ENCODE measurements at regions not wholly inside any gene's neighbourhood (a gene's known extent, or its start where the extent isn't known, plus 50 kb on each side); places are given as distances from the start of the nearest gene placed in this dataset.

GRCh38 chr3:89612027-89612426 lies 504.6 kb downstream of the EPHA3 start:
- TF ChIP-seq CEBPB (IDR thresholded peaks at IDR 0.05; ENCODE audit: borderline replicate concordance, low read depth, low read length) (no peak), EZH2 (conservative IDR thresholded peaks at IDR 0.05; ENCODE audit: low read depth, low read length) (no peak), CTCF (CRISPR knock-in tag; IDR thresholded peaks at IDR 0.05) (no peak), ARNTL (CRISPR knock-in tag; IDR thresholded peaks at IDR 0.05) (no peak), RBM22 (optimal IDR thresholded peaks at IDR 0.05; ENCODE audit: low read length) (no peak), ZNF274 (CRISPR knock-in tag; IDR thresholded peaks at IDR 0.05) (no peak)

Data from HepG2 (cell line).